ENCODE measurements at regions not wholly inside any gene's neighbourhood (a gene's known extent, or its start where the extent isn't known, plus 50 kb on each side); places are given as distances from the start of the nearest gene placed in this dataset.

- ChIA-PET CTCF (no interaction called here), POLR2A (no interaction called here)
- no peak for DNase-seq (ENCODE audit: low read depth, low spot score)
- no peak overlapping the region for H3K4me3 ChIP-seq (ENCODE audit: low read depth, low read length)
- TF ChIP-seq CTCF (IDR thresholded peaks at IDR 0.05; ENCODE audit: insufficient read depth, low read length, missing control alignments), result no peak
Measured at GRCh38 chr21:29413683-29414082, 115.0 kb downstream of the BACH1 start.

GRCh38 chr21:29416268-29416667, 117.5 kb downstream of the BACH1 start:
- no peak for TF ChIP-seq CTCF (IDR thresholded peaks at IDR 0.05; ENCODE audit: insufficient read depth, low read length, missing control alignments)
- ChIA-PET POLR2A (no interaction called here), CTCF (no interaction called here)
- no peak overlapping the region for H3K4me3 ChIP-seq (ENCODE audit: low read depth, low read length)
- DNase-seq (ENCODE audit: low read depth, low spot score), result no peak

GRCh38 chr21:29418813-29419212, 120.1 kb downstream of the BACH1 start:
- CTCF ChIA-PET, result no interaction called here
- POLR2A ChIA-PET, result no interaction called here
- no peak for TF ChIP-seq CTCF (IDR thresholded peaks at IDR 0.05; ENCODE audit: insufficient read depth, low read length, missing control alignments)
- DNase-seq (ENCODE audit: low read depth, low spot score), result no peak
- H3K4me3 ChIP-seq (ENCODE audit: low read depth, low read length), result no peak overlapping the region

GRCh38 chr21:29419422-29419821, 120.7 kb downstream of the BACH1 start:
- H3K4me3 ChIP-seq (ENCODE audit: low read depth, low read length), result no peak overlapping the region
- POLR2A ChIA-PET, result no interaction called here
- no peak for DNase-seq (ENCODE audit: low read depth, low spot score)
- TF ChIP-seq CTCF (IDR thresholded peaks at IDR 0.05; ENCODE audit: insufficient read depth, low read length, missing control alignments), result no peak
- CTCF ChIA-PET, result no interaction called here

GRCh38 chr21:29423099-29423870, 124.6 kb downstream of the BACH1 start:
- ChIA-PET CTCF (interaction anchor here (0.8 to 1.3 kb wide), 2 partner anchors 10 to 21 kb away, joined by 3 to 4 read pairs; no protein-coding TSS in a partner anchor), POLR2A (interaction anchor here (0.7 kb wide), 1 partner anchor 319 kb away, joined by 3 read pairs; no protein-coding TSS in a partner anchor)
- DNase-seq (ENCODE audit: low read depth, low spot score), result no peak
- no peak for TF ChIP-seq CTCF (IDR thresholded peaks at IDR 0.05; ENCODE audit: insufficient read depth, low read length, missing control alignments)
- no peak overlapping the region for H3K4me3 ChIP-seq (ENCODE audit: low read depth, low read length)

GRCh38 chr21:29424728-29425127, 126.0 kb downstream of the BACH1 start:
- TF ChIP-seq CTCF (IDR thresholded peaks at IDR 0.05; ENCODE audit: insufficient read depth, low read length, missing control alignments), result no peak
- CTCF ChIA-PET, result interaction anchor here (1.3 kb wide), 1 partner anchor 22 kb away, joined by 4 read pairs; no protein-coding TSS in a partner anchor
- no peak for DNase-seq (ENCODE audit: low read depth, low spot score)
- no peak overlapping the region for H3K4me3 ChIP-seq (ENCODE audit: low read depth, low read length)
- POLR2A ChIA-PET, result no interaction called here
